ENCODE measurements at regions not wholly inside any gene's neighbourhood (a gene's known extent, or its start where the extent isn't known, plus 50 kb on each side); places are given as distances from the start of the nearest gene placed in this dataset.

GRCh38 chr13:75038393-75039113 lies 443.4 kb downstream of the TBC1D4 start:
- DNase-seq, result no peak

- DNase-seq, result no peak
Observed at GRCh38 chr13:75025956-75026355, 456.0 kb downstream of the TBC1D4 start.

- no peak for DNase-seq
Observed at GRCh38 chr13:75024602-75025001, 457.4 kb downstream of the TBC1D4 start.

- DNase-seq, result no peak
Observed at GRCh38 chr13:75023609-75024008, 458.4 kb downstream of the TBC1D4 start.

- no peak for DNase-seq
Observed at GRCh38 chr13:75021151-75021550, 460.8 kb downstream of the TBC1D4 start.

GRCh38 chr13:75016225-75016624 lies 465.7 kb downstream of the TBC1D4 start:
- DNase-seq, result no peak

- no peak for DNase-seq
Observed at GRCh38 chr13:75013818-75014217, 468.2 kb downstream of the TBC1D4 start.

GRCh38 chr13:75010941-75011340 lies 471.0 kb downstream of the TBC1D4 start:
- no peak for DNase-seq

- no peak for DNase-seq
Observed at GRCh38 chr13:75008926-75009325, 473.0 kb downstream of the TBC1D4 start.

GRCh38 chr13:74990992-74991391 lies 491.0 kb downstream of the TBC1D4 start:
- no peak for DNase-seq

GRCh38 chr13:74987124-74987690 lies 494.8 kb downstream of the TBC1D4 start:
- no peak for DNase-seq

- DNase-seq, result no peak
Observed at GRCh38 chr13:74986609-74987008, 495.4 kb downstream of the TBC1D4 start.

GRCh38 chr13:74979703-74980102 lies 502.3 kb downstream of the TBC1D4 start:
- no peak for DNase-seq

- no peak for DNase-seq
Observed at GRCh38 chr13:74978591-74978990, 503.4 kb downstream of the TBC1D4 start.

GRCh38 chr13:74977498-74977897 lies 504.5 kb downstream of the TBC1D4 start:
- no peak for DNase-seq

- no peak for DNase-seq
Observed at GRCh38 chr13:74975111-74975510, 506.9 kb downstream of the TBC1D4 start.

- no peak for DNase-seq
Observed at GRCh38 chr13:74973935-74974879, 507.8 kb downstream of the TBC1D4 start.

- no peak for DNase-seq
Observed at GRCh38 chr13:74969419-74969818, 512.5 kb downstream of the TBC1D4 start.

GRCh38 chr13:74966814-74967424 lies 515.0 kb downstream of the TBC1D4 start:
- DNase-seq, result no peak

GRCh38 chr13:74966275-74966674 lies 515.7 kb downstream of the TBC1D4 start:
- DNase-seq, result no peak

GRCh38 chr13:74945637-74946036 lies 536.3 kb downstream of the TBC1D4 start:
- no peak for DNase-seq

GRCh38 chr13:74931698-74932433 lies 550.1 kb downstream of the TBC1D4 start:
- DNase-seq, result no peak
